Activated CD4-positive, CD25-positive, alpha-beta regulatory T cell treated with anti-CD3 and anti-CD28 coated beads, Interleukin-2, amount 50 U/mL, for 16 hours (primary cell): ENCODE measurements at regions not wholly inside any gene's neighbourhood (a gene's known extent, or its start where the extent isn't known, plus 50 kb on each side); places are given as distances from the start of the nearest gene placed in this dataset.

Source experiments
- DNase-seq: peaks from one replicate; pipeline ENCODE4 v3.0.0-alpha.2; 2020; ENCODE audit warnings: low read depth, low spot score

DNA sequence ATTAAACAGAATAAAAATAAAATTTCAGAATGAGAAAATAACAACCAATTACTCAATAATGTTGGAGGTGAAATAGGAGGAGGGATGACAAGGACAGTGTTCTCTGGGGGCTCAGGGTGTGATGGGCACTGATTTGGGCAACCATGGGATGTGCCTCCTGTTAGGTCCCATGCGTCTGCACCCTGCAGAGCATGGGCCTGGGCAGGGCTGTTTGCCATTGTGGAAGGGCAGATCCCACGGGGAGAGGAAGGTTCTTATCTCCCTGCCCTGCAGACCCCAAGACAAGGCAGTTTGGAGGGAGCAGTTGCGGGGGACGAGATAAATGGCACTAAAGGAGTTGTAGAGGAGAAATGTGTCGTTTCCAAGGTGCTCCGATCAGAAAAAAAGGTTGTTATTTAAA lies 206.3 kb downstream of the THBS2 start:
- DNase-seq = no peak

DNA sequence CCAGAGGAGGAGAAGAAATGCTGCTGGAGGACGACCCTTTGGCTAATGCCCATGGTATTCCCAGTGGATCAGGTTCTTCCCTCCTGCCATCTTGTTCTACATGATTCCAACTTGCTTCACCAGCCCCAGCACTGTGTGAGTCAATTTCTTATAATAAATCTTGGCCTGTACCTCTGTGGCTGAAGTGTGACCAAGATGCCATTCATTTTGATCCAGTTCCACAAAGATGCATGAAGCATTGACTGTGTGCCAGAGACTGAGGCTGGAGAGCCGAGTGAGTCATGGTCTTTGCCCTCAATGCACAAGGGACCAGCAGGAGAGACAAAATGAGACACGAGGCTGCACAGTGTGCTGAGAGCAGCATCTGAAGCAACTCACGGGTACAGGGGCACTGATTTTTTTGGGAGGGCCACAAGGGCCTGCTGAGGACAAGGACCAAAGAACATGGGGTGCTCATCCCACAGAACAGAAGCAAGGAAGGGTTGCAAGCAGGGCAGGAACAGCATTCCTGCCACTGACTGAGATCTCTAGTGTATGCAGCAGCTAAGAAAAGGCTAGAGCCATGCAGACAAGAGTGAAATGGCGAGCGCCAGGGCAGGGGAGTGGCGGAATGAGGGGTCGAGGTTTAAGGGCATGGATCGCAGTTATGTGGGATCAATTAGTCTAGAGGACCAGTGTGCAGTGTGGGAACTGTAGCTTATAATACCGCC lies 207.0 kb downstream of the THBS2 start:
- no peak for DNase-seq

DNA sequence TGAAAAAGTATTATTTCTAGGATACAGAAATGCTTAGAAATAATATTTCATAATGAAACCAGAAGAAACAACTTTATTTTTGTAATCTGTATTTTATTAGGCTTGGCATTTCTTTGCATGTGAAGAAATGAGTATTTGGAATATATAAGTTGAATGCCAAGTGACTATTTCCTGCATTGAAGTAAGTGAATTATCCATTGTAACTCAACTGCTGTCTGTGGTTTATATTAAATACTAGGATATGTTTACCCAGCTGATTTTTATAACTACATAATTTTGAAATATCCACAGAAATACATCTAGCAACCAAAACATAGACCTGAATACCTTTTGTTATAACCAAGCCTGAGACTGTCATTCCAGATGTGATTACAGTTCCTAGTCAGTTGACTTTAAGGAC lies 207.6 kb downstream of the THBS2 start:
- DNase-seq = no peak

DNA sequence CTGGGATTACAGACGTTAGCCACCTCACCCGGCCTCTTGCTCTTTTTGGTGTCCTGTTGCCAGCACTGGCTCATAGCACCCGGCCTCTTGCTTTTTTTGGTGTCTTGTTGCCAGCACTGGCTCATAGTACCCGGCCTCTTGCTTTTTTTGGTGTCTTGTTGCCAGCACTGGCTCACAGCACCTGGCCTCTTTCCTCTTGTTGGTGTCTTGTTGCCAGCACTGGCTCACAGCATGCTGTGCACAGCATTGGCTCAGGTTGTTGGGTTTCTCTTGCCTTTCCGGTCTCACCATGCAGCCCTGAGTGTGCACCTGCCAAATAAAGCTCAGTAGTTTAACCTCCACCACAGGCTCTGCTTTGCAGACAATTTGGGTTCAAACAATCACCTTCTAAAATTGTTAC lies 208.2 kb downstream of the THBS2 start:
- no peak for DNase-seq

DNA sequence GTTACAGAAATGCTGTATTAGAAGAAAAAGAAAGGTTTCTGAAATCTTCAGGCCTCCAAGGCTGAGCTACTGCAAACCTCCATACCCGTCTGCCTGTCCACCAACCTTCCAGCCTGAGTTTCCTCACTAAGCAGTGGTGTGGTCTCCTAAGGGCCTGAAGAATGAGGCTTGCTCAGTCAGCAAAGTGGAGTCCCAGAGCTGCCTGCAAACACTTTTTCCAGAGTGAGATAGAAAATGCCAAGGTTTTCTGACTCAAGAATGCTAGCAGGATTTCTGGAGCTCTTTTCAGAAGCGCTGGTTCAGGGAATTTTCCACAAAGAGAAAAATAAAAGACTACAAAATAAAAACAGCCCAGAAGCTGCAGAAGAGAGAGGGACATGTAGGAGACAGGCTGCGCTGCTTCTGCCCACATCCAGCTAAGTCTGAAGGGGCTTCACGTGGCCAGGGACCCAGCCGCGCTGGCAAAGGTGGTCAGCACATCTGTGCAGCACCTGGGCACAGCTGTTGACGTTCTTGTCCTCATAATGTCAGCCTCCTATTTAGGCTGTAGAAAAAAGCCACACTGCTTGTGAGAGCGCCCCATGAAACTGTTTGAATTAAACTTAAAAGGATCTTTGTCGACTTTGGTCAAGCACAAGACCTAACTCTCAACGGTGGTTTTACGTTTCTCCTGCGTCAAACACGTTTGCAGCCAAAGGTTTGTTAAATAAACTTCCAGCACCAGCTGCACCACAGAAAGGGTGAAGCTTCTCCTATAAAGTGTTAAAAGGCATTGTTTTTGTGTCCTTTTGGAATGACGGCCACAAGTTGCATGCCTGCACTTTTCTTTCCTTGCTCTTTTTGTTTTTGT lies 209.0 kb downstream of the THBS2 start:
- DNase-seq = no peak

DNA sequence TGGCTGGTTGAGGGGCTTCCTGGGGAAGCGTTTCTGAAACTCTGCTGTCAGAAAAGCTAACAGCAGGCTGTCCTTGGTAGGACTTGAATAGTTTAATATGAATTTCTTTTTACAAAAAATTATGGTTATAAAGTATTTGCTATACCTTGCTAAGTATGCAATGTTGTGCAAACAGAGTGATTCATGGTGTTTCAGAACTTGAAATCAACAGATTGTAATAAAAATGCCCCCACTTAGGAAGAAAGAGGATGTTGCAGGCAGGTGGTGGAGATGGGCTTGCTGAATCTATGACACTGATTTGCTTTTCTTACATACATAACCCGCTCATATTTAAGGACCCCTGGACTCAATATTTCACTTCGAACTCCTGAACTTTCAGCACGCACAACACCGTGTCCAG lies 211.6 kb downstream of the THBS2 start:
- no peak for DNase-seq

DNA sequence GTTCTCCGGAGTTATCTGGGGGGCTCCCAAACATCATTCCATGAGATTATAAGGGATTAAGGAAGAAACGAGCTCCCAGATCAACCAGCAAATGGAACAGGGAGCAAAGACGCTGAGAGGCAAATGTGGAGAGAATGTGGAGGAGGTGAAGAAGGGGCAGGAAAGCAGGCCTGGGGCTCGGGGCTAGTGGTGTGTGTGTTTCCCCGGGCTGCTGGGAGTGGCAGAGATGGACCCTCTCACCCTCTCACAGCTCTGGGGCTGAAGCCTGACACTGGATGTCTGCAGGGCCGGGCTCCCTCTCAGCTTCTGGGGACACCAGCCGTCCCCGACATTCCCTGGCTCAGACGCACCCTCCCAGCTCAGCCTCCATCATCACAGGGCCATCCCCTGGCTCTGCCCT lies 212.6 kb downstream of the THBS2 start:
- DNase-seq = no peak

DNA sequence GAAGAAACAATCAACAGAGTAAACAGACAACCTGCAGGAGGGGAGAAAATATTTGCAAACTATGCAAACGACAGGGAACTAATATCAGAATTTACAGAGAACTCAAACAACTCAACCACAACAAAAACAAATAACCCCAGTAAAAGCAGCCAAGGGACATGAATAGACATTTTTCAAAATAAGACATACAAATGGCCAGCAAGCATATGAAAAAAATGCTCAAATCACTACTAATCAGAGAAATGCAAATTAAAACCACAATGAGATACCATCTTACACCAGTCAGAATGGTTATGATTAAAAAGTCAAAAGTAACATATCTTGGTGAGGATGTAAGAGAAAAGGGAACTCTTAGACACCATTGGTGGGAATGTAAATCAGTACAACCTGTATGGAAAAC lies 215.0 kb downstream of the THBS2 start:
- DNase-seq = no peak

DNA sequence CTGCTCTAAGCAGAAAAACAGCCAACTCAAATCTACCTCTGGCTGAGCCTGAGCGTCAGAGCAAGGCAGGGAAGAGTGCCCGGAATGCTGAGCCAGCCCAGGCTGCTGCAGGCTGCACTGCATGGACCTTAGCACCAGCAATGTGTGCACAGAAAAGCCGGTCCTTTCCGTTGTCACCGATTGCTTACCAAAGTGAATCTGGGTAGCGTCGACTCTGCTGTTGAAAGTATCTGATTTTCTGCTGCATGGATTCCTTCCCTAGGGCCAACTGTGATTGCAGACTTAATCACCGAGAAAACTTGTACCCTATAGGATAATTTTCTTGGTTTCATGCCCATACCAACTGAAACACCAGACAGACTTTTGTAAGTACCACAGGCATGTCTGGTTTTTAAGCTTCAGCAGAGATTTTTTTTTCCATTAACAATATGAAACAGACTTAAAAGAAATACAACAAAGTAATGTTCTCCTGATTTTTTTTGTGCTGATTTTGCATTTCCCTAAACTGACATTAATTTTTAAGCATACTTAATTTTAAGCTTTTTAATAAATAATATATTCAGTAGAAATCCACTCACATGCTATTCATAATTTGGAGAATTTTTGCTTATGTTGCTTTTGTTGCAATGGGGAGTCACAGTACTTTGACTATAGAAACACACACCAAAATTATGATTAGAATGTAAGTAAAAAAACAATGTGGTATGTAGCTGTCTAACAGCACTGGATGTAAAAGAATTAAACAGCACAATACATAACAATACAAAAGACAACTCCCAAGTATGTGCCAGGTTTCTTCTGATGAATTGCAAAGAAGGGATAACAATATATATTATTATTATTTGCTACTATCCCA lies 218.0 kb downstream of the THBS2 start:
- no peak for DNase-seq

DNA sequence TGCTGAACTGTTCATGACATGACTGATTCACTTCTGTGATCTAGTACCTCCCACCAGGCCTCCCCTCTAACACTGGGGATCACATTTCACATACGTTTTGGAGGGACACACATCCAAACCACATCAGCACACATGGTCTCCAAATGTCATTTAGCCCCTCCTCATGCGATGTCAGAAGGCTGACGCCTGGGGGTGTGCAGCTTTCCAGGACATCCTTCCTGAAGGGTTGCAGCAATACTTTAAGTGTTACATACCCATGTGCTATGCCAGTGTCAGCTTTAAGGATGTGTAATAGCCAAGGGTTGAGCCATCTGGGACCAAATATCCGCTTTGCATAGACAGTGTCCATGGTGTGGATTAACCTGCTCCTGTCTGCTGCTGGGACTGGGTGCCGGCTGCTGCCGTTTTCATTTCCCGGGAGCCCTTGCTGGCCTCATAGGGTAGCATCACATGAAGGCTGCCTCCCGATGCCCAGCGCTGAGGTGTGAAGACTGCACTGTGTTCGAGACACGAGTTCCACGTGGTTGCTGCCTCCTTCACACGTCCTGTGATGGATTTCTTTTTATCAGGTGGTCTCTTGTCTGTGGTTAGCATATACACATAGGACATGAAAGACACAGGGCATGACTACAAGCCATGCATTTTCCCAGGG lies 219.0 kb downstream of the THBS2 start:
- no peak for DNase-seq

DNA sequence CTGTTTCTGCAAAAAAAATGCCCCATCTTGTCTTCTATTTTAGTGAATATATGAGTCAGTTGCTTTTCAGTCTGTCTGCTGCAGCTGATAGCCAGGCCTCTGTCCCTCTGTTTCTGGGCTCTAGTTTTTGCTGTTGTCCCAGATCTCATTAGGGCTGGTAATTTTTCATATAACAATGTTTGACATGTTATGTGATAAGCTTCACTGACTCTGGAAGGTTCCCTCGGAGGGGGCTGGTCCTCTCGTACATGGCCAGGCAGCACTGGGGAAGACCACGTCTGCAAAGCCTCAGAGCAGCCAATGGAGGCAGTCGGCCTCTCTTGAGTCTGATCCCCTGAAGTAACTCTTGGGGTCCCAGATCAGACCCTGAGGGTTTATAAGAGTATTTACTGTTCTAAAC lies 223.8 kb downstream of the THBS2 start:
- no peak for DNase-seq

DNA sequence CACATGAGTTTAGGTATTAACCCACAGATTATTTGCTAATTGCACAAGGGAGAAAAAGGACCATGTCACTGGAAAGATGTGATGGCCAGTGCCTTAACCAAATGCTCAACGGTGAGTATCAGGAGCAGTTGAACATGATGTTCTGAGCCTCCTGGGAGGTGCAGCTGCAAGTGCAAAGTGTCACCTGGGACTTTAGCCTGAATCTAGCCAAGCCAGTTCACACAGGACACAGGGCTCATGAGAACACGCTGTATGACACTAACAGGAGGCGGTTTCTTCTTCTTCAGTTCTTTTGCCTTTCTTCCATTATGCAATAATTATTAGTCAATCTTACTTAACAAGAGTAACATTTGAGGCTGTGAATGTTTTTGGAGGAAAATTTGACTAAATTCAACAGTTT lies 225.3 kb downstream of the THBS2 start:
- no peak for DNase-seq

DNA sequence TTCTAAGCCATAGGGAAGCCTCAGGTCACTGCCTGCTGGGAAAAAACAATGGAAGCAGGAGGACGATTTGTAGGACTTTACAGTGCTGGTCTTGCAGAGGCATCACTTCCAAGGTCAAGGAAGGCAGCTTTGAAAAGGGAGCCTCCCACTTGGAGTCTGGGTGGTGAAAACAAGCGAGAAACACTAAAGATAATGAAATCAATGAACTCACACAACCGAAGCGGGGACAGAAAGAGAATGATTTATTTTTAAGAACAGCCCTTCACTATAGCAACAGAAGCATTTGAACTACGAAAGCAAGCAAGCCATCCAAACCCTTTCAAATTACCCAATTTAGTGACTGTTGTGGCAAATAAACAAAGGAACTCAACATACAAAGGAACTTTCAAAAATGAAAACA lies 227.5 kb downstream of the THBS2 start:
- no peak for DNase-seq

DNA sequence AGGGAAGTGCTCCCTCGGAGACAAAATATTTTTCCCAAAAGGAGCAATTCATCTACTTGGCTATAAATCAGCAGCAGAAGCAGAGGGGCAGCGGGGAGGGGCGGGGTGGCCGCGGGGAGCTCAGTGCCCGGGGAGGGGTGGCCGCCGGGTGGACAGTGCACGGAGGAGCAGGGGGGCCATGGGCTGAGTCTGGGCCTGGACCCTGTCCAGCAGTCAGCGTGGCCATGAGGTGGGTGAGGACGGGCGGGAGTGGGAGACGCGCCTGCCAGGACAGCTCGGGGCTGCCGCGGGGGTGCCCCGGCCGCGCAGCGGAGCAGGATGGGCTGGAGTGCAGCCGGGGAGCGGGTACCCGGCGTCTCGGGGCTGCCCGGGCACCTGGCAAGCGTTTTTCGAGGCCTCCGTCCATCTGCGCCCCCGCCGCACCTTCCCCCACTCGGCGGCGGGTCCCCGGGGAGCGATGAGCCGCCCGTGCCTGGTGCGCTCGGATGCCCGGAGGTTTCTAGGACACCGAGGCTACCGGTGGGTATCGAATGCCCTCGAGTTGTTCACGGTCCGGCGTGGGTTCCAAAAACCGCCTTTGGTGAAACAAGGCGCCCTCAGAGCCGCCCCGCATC lies 229.5 kb downstream of the THBS2 start:
- no peak for DNase-seq

DNA sequence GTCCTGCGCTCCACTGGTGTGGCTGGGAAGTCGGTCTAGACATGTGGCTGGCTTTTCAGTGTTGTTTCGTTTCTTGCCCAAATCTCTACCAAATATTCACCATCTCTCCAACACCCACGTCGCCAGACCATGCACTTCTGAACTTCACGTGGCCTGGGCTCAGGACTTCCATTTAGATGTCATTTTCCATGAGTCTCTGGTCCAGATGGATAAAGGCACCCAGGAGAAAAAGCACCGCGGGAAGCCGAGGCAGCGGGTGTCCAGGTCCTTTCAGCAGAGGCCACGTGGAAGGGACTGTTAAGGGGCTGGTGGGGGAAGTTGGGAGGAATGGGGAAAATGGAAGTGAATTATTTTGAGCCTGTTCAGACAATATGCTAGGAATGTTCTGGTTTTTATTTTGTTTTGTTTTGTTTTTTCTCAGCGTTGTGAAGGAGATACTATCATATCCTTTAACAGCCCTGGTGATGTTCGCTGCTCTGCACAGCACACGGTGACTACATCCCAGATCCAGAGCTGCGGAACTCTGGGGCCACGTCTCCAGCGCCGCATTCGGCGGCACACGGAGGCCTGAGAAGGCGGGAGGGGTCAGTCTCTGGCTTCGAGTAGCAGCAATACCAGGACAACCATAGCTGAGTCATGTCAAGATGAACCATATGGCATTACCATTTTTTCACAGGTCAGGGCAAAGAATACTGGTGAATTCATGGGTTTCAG lies 230.3 kb downstream of the THBS2 start:
- DNase-seq = no peak

DNA sequence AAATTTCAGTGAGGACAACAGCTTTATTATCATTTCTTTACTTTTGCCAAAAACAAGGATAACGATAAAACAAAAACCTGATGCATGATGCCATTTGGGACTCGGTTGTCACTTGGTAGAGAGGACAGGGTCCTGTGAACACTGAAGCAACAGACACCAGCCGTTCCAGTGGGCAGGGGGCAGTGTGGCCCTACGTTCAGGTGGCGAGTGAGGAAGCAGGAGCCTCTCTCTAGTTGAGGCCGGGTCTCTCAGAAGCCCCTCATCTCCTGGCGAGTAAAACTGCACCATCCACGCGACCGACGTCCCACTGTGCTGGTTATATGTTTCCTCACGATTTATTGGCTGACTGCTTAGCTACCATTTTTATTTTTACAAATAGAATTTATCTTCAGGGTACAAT lies 231.6 kb downstream of the THBS2 start:
- no peak for DNase-seq

DNA sequence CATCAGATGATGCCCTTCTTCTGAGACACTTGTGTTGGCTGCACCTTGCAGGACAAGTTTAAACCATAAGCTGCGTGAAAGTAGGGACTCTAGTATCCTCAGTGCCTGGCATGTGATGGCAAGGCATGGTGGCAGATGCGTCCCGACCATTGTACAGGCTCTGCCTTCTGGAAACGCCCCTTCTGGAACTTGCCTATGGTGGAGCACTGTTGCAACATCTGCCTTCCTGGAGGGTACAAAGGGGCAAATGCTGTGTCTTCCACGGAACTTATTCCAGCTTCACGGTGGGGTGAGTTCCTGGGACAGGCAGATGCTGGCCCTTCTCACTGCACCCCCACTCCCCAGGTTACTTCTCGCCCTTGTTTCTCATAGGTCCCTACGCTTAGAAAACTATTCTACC lies 232.8 kb downstream of the THBS2 start:
- DNase-seq = no peak

DNA sequence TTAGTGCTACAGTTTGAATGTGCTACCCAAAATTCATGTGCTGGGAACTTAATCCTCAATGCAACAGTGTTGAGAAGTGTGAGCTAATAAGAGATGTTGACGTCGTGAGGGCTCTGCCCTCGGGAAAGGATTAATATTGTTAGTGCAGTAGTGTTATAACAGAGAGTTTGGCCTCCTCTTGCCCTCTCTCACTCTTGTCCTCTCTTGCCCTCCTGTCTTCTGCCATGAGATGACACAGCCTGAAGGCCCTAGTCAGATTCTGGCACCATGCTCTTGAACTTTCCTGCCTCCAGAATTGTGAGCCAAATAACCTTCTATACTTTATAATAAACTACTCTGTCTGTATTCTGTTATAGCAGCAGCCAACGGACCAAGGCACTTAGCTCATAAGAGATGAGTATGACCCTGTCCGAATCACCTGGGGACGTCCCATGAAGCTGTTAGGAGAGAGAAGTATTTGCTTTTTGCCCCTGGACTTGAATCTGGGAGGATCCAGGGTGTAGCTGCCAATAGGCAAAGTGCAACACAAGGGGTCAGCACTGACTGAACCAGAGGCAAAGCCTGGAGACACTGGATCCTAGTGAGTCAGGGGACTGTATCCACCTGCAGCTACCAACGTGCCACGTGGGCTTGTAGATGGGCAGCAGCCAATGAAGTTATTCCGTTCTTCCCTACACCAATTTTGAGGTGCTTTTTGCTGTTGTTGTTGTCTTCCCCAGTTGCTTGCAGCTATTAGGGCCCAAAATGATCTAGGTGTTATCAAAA lies 233.7 kb downstream of the THBS2 start:
- DNase-seq = no peak

DNA sequence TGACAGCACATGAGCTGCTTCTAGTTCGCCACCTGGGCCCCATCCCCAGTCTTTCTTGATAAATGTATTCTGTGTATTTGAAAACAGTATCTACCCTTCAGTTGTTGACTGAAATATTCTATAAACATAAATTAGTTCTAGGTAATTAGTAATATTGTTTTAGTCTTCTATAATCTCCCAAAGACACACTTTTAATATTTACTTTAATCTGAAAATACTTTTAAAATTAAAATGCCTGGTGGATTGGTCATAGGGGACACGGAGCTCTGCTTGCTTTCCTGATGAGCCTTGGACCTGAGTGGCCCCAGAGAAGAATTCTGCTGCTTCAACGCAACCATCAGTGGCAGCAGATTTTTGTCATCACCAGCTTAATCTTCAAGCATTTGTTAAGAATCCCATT lies 234.5 kb downstream of the THBS2 start:
- DNase-seq = no peak

DNA sequence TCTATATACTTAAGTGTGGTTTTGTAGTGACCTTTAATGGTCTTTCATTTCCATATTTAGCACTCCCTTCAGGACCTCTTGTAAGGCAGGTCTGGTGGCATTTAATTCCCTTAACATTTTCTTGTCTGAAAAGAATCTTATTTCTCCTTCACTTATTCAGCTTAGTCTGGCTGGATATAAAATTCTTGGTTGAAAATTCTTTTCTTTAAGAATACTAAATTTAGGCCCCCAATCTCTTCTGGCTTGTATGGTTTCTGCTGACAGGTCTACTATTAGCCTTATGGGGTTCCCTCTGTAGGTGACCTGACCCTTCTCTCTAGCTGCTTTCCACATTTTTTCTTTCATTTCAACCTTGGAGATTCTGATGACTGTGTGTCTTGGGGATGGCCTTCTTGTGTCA lies 236.9 kb downstream of the THBS2 start:
- no peak for DNase-seq
